ENCODE measurements at regions not wholly inside any gene's neighbourhood (a gene's known extent, or its start where the extent isn't known, plus 50 kb on each side); places are given as distances from the start of the nearest gene placed in this dataset.

- no peak for TF ChIP-seq FOXP4 (CRISPR knock-in tag; IDR thresholded peaks at IDR 0.05)
- TF ChIP-seq CTCF (CRISPR knock-in tag; IDR thresholded peaks at IDR 0.05): no peak
- TF ChIP-seq EP300 (IDR thresholded peaks at IDR 0.05; ENCODE audit: low read depth in 2 of 2, low read length in 2 of 2): no peak
- TF ChIP-seq EP300 (CRISPR knock-in tag; IDR thresholded peaks at IDR 0.05; ENCODE audit: borderline replicate concordance): no peak
- TF ChIP-seq ZNF800 (CRISPR knock-in tag; IDR thresholded peaks at IDR 0.05): no peak
- TF ChIP-seq ATF2 (CRISPR knock-in tag; IDR thresholded peaks at IDR 0.05): no peak
- TF ChIP-seq ZBTB20 (CRISPR knock-in tag; IDR thresholded peaks at IDR 0.05; ENCODE audit: borderline replicate concordance, low read depth): no peak
- no peak for TF ChIP-seq ZNF557 (CRISPR knock-in tag; IDR thresholded peaks at IDR 0.05)
- no peak for TF ChIP-seq ZNF329 (CRISPR knock-in tag; IDR thresholded peaks at IDR 0.05; ENCODE audit: low read depth)
- no peak for TF ChIP-seq NR2F2 (IDR thresholded peaks at IDR 0.05; ENCODE audit: borderline replicate concordance, low read depth)
- no peak for TF ChIP-seq NFIC (IDR thresholded peaks at IDR 0.05; ENCODE audit: low read length)
- TF ChIP-seq PHF5A (CRISPR knock-in tag; IDR thresholded peaks at IDR 0.05; ENCODE audit: low read depth, unreplicated experiment): no peak
- TF ChIP-seq CEBPZ (IDR thresholded peaks at IDR 0.05; ENCODE audit: low read length): no peak
- no peak for TF ChIP-seq MXD1 (CRISPR knock-in tag; IDR thresholded peaks at IDR 0.05)
- TF ChIP-seq ZNF143 (CRISPR knock-in tag; IDR thresholded peaks at IDR 0.05): no peak
Observed at GRCh38 chr10:132130286-132131265, 56.2 kb upstream of the DPYSL4 start.

Measured in HepG2 (cell line).